ENCODE measurements at regions not wholly inside any gene's neighbourhood (a gene's known extent, or its start where the extent isn't known, plus 50 kb on each side); places are given as distances from the start of the nearest gene placed in this dataset.

- no peak for DNase-seq
These were observed 935.7 kb downstream of the BRD1 start for GRCh38 chr22:48891688-48892577.

GRCh38 chr22:48890693-48891554 is 936.7 kb downstream of the BRD1 start:
- no peak for DNase-seq

GRCh38 chr22:48889887-48890692 is 937.6 kb downstream of the BRD1 start:
- DNase-seq = no peak

- no peak for DNase-seq
These were observed 938.4 kb downstream of the BRD1 start for GRCh38 chr22:48889209-48889830.

- no peak for DNase-seq
These were observed 939.0 kb downstream of the BRD1 start for GRCh38 chr22:48888466-48889208.

- DNase-seq = no peak
These were observed 940.0 kb downstream of the BRD1 start for GRCh38 chr22:48887394-48888332.

GRCh38 chr22:48886604-48887393 is 940.9 kb downstream of the BRD1 start:
- DNase-seq = no peak

GRCh38 chr22:48885919-48886305 is 941.8 kb downstream of the BRD1 start:
- DNase-seq = no peak

GRCh38 chr22:48885271-48885918 is 942.3 kb downstream of the BRD1 start:
- no peak for DNase-seq

- no peak for DNase-seq
These were observed 942.9 kb downstream of the BRD1 start for GRCh38 chr22:48884786-48885185.

- DNase-seq = no peak
These were observed 943.3 kb downstream of the BRD1 start for GRCh38 chr22:48884324-48884723.

- DNase-seq = no peak
These were observed 944.3 kb downstream of the BRD1 start for GRCh38 chr22:48883211-48883960.

GRCh38 chr22:48882636-48883200 is 945.0 kb downstream of the BRD1 start:
- no peak for DNase-seq

- no peak for DNase-seq
These were observed 946.2 kb downstream of the BRD1 start for GRCh38 chr22:48881326-48881980.

GRCh38 chr22:48880749-48881148 is 946.9 kb downstream of the BRD1 start:
- DNase-seq = no peak

- DNase-seq = no peak
These were observed 950.7 kb downstream of the BRD1 start for GRCh38 chr22:48876951-48877350.

GRCh38 chr22:48874956-48875355 is 952.7 kb downstream of the BRD1 start:
- no peak for DNase-seq

- no peak for DNase-seq
These were observed 954.5 kb downstream of the BRD1 start for GRCh38 chr22:48873191-48873520.

All from activated CD4-positive, alpha-beta T cell treated with anti-CD3 and anti-CD28 coated beads for 1 hour (primary cell).